D721Med (cell line): ENCODE measurements at regions not wholly inside any gene's neighbourhood (a gene's known extent, or its start where the extent isn't known, plus 50 kb on each side); places are given as distances from the start of the nearest gene placed in this dataset.

ENCODE experiments used
- DNase-seq: peaks from one replicate; pipeline ENCODE4 v3.0.0; 2011; ENCODE audit warnings: low spot score; ENCODE audit not compliant: insufficient read length
- FAIRE-seq: peaks from 2 replicates; lab custom pipeline; 2011; peaks lifted over from hg19 to GRCh38; lab: Jason Lieb, UNC
- TF ChIP-seq, protein P1 (sequence below): IDR thresholded peaks from 2 replicates; pipeline ENCODE4 v1.5.1; 2012; ENCODE audit warnings: mild to moderate bottlenecking, control low read depth; ENCODE audit not compliant: insufficient read depth; ENCODE audit errors: missing control alignments

DNA sequence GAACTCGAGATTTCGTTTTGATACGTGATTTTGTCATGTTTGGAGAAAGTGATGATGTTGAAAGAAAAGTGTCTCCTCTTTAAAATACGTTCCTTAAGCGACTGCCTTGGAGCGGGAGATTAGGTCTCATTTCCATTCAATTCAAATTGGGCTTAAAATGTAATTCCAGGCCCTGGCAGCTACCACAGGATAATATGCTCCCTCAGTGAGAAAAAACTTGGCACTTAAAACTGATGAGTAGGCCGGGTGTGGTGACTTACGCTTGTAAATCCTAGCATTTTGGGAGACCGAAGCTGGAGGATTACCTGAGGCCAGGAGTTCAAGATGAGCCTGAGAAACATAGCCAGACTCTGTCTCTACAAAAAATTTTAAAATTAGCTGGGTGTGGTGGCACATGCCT, 146.3 kb upstream of the L3MBTL4 start:
- TF ChIP-seq, protein P1, sequence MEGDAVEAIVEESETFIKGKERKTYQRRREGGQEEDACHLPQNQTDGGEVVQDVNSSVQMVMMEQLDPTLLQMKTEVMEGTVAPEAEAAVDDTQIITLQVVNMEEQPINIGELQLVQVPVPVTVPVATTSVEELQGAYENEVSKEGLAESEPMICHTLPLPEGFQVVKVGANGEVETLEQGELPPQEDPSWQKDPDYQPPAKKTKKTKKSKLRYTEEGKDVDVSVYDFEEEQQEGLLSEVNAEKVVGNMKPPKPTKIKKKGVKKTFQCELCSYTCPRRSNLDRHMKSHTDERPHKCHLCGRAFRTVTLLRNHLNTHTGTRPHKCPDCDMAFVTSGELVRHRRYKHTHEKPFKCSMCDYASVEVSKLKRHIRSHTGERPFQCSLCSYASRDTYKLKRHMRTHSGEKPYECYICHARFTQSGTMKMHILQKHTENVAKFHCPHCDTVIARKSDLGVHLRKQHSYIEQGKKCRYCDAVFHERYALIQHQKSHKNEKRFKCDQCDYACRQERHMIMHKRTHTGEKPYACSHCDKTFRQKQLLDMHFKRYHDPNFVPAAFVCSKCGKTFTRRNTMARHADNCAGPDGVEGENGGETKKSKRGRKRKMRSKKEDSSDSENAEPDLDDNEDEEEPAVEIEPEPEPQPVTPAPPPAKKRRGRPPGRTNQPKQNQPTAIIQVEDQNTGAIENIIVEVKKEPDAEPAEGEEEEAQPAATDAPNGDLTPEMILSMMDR, result no peak
- DNase-seq, result no peak
- peak; percentile 85 for FAIRE-seq

GRCh38 chr18:6561420-6561861, 146.7 kb upstream of the L3MBTL4 start:
- peak; percentile 99 for FAIRE-seq
- TF ChIP-seq, protein P1, result no peak
- peak; percentile 50 for DNase-seq

DNA sequence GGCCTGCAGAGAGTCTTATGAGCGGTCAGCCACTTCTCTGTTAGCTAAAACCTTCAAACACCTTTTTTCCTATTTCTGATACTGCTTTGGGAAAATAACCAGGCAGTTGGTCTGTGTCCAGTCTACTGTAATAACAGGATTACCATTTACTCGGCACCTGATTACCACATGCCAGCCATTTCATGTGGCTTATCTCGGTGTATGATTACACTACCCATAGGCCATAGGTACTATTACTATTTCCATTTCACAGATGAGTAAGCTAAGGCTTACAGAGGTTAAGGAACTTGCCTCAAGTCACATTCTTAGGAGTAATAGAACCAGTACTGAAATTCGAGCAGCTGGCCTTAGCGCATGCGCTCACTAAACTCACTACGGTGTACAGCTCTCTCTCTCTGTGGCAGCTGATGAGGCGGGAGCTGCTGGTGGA, 147.2 kb upstream of the L3MBTL4 start:
- no peak for FAIRE-seq
- TF ChIP-seq, protein P1, result no peak
- no peak for DNase-seq

- FAIRE-seq, result no peak
- TF ChIP-seq, protein P1, result no peak
- DNase-seq, result no peak
Measured at GRCh38 chr18:6563896-6564295, 149.2 kb upstream of the L3MBTL4 start.

DNA sequence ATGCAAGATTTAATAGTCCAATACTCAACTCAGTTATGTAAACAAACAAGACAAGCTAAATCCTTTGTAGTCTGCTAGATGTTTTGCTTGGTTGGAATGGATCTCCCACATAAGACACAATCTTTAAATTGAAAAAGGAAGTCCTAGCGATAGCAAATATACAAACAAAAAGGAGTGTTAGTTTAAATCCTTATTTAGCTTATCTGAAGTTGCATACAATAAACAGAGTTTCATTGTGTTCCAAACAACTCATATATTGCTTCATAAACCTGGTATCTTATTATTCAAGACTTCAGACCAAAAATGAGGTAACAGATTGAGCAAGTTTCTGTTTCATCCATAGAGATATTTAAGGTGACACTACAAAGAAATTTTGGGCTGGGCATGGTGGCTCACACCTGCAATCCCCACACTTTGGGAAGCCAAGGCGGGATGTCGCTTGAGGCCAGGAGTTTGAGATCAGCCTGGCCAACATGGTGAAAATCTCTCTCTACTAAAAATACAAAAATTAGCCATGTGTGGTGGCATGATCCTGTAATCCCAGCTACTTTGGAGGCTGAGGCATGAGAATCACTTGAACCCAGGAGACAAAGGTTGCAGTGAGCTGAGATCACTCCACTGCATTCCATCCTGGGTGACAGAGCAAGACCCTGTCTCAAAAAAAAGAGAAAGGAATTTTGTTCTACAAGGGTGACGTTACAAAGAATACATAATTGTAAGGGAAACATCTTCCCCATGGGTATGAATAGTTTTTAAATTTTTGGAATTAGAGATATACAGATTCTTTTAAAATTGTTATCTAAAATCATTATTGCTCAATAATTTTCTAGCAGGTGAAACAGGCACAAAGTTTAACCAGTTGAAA, 150.5 kb upstream of the L3MBTL4 start:
- TF ChIP-seq, protein P1, result no peak
- FAIRE-seq (peak; percentile 85), DNase-seq (no peak)

DNA sequence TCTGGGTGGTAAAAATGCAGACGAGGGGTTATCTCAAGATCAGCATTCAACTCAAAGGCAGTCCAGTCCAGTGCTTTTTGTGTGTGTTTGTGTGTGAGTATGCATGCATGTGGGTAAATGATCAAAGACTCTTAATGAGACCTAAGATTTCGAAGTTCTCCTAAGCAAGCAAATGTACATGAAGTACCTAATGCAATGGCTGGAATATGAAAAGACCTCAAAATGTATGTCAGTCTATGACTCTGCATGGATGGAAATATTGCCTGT, 151.0 kb upstream of the L3MBTL4 start:
- FAIRE-seq (peak; percentile 21), DNase-seq (no peak)
- TF ChIP-seq, protein P1, result no peak

GRCh38 chr18:6566338-6566911, 151.7 kb upstream of the L3MBTL4 start:
- TF ChIP-seq, protein P1, result no peak
- FAIRE-seq (peak; percentile 79), DNase-seq (no peak)
